ENCODE measurements at regions not wholly inside any gene's neighbourhood (a gene's known extent, or its start where the extent isn't known, plus 50 kb on each side); places are given as distances from the start of the nearest gene placed in this dataset.

DNA sequence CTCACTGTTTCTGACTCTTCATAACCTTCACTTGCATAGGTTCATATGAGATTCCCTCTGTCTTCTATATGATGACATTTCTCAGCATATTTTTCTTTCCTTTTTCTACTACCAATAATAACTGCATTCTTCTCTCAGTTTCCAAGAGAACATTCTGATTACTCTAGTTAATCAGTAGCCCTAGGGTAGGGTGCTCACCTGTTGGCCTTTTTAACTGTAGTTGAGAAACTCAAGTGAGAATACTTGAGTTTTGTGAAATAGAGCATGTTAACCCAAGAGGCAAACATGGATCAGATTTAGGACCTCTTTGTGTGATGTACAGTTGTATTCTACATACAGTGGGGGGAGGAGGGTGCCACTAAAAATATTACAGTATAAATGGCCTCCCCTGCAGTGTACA lies 308.0 kb downstream of the CMPK2 start:
- TF ChIP-seq EZH2 (IDR thresholded peaks at IDR 0.05) (no peak), EZH2phosphoT487 (IDR thresholded peaks at IDR 0.05) (no peak)
- TF ChIP-seq, protein P1, sequence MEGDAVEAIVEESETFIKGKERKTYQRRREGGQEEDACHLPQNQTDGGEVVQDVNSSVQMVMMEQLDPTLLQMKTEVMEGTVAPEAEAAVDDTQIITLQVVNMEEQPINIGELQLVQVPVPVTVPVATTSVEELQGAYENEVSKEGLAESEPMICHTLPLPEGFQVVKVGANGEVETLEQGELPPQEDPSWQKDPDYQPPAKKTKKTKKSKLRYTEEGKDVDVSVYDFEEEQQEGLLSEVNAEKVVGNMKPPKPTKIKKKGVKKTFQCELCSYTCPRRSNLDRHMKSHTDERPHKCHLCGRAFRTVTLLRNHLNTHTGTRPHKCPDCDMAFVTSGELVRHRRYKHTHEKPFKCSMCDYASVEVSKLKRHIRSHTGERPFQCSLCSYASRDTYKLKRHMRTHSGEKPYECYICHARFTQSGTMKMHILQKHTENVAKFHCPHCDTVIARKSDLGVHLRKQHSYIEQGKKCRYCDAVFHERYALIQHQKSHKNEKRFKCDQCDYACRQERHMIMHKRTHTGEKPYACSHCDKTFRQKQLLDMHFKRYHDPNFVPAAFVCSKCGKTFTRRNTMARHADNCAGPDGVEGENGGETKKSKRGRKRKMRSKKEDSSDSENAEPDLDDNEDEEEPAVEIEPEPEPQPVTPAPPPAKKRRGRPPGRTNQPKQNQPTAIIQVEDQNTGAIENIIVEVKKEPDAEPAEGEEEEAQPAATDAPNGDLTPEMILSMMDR (IDR thresholded peaks at IDR 0.05): no peak

Data from neural progenitor cell (in vitro differentiated cells).